ENCODE measurements at regions not wholly inside any gene's neighbourhood (a gene's known extent, or its start where the extent isn't known, plus 50 kb on each side); places are given as distances from the start of the nearest gene placed in this dataset.
"Not testable (repeated sequence)": the region's sequence is repeated elsewhere in the genome, so short reads cannot be mapped to it uniquely, and the experiment has no call there.

- H3K9me3 ChIP-seq (replicated peaks; ENCODE audit: control insufficient read depth, insufficient read depth, low read length): no peaks in the 10 kb centered on the region
- no peaks in the 10 kb centered on the region for H4K20me1 ChIP-seq (ENCODE audit: control insufficient read depth, insufficient read depth)
- no peak for DNase-seq (ENCODE audit: low read depth, low spot score)
- in situ Hi-C loops (cut with MboI): no loop called here
- ChIA-PET RAD21 (ENCODE audit: unreplicated experiment) (no interaction called here), CTCF (no interaction called here), POLR2A (no interaction called here), SMC1A (ENCODE audit: uncharacterized antibody, unreplicated experiment) (interaction anchor here (1.1 kb wide), 1 partner anchor 35 kb away, joined by 3 read pairs; no protein-coding TSS in a partner anchor)
- H3K27me3 ChIP-seq (replicated peaks in 1 of 2; ENCODE audit: control insufficient read depth in 2 of 2, insufficient read depth in 2 of 2, low read length in 1 of 2): no peaks in the 10 kb centered on the region; a peak in 1 of 4 replicates
- BruUV-seq (replicated peaks): no TSS peak
- no peak overlapping the region for H3K4me2 ChIP-seq (ENCODE audit: control insufficient read depth, insufficient read depth)
- H3K27ac ChIP-seq (ENCODE audit: control insufficient read depth, insufficient read depth): no peak overlapping the region
- H3K79me2 ChIP-seq (ENCODE audit: control insufficient read depth, insufficient read depth, low read length): no peaks in the 10 kb centered on the region
- no peak overlapping the region for H3K9ac ChIP-seq (ENCODE audit: control insufficient read depth, insufficient read depth, low read length)
- H3K36me3 ChIP-seq (ENCODE audit: control insufficient read depth in 2 of 2, insufficient read depth in 2 of 2, low read length in 1 of 2): no peaks in the 10 kb centered on the region
- H3K4me3 ChIP-seq: no peak overlapping the region
- no peak overlapping the region for H2AFZ ChIP-seq (ENCODE audit: control insufficient read depth, low read depth, low read length)
- WGBS (ENCODE audit: insufficient coverage, insufficient replicate concordance, low lambda C conversion rate, missing lambda C conversion rate): 44% methylated on average over 22 of the region's 22 CpGs
- H3K4me1 ChIP-seq (ENCODE audit: control insufficient read depth, insufficient read depth, low read length): no peaks in the 10 kb centered on the region
- no peak for FAIRE-seq
- no peak for ATAC-seq
- no peak for TF ChIP-seq RELB (IDR thresholded peaks at IDR 0.05; ENCODE audit: low read depth)
- no peak for TF ChIP-seq SPI1 (IDR thresholded peaks at IDR 0.05; ENCODE audit: borderline replicate concordance, insufficient read depth, low read depth, low read length)
- TF ChIP-seq STAT1 (conservative IDR thresholded peaks at IDR 0.05): no peak
- TF ChIP-seq HDGF (IDR thresholded peaks at IDR 0.05): no peak
- no peak for TF ChIP-seq ZZZ3 (IDR thresholded peaks at IDR 0.05; ENCODE audit: control insufficient read depth, insufficient read length, low read depth)
- TF ChIP-seq E2F8 (IDR thresholded peaks at IDR 0.05; ENCODE audit: low read depth, partially characterized antibody): no peak
- no peak for TF ChIP-seq CHD4 (IDR thresholded peaks at IDR 0.05)
- no peak for TF ChIP-seq PBX3 (IDR thresholded peaks at IDR 0.05; ENCODE audit: insufficient replicate concordance, low read depth, low read length)
- TF ChIP-seq NR2C2 (IDR thresholded peaks at IDR 0.05; ENCODE audit: borderline replicate concordance, control insufficient read depth, insufficient read length, low read depth): no peak
- TF ChIP-seq KAT2A (conservative IDR thresholded peaks at IDR 0.05; ENCODE audit: control insufficient read depth, low read depth, low read length): no peak
- no peak for TF ChIP-seq MTA3 (IDR thresholded peaks at IDR 0.05; ENCODE audit: borderline replicate concordance, low read length)
- no peak for TF ChIP-seq SRF (IDR thresholded peaks at IDR 0.05; ENCODE audit: low read depth in 2 of 2, low read length in 2 of 2)
- intact Hi-C loops (cut with micrococcal nuclease; ENCODE audit: unreplicated experiment): no loop called here
Measured at GRCh38 chr9:95570150-95570549, 53.4 kb upstream of the PTCH1 start.

GRCh38 chr9:95568735-95569134 is 52.0 kb upstream of the PTCH1 start:
- intact Hi-C loops (cut with micrococcal nuclease; ENCODE audit: unreplicated experiment); H4K20me1 ChIP-seq (ENCODE audit: control insufficient read depth, insufficient read depth); CTCF ChIA-PET; ATAC-seq; H3K4me2 ChIP-seq (ENCODE audit: control insufficient read depth, insufficient read depth); H3K9me3 ChIP-seq (replicated peaks; ENCODE audit: control insufficient read depth, insufficient read depth, low read length); H3K9ac ChIP-seq (ENCODE audit: control insufficient read depth, insufficient read depth, low read length); H3K79me2 ChIP-seq (ENCODE audit: control insufficient read depth, insufficient read depth, low read length); SMC1A ChIA-PET (ENCODE audit: uncharacterized antibody, unreplicated experiment); H3K27me3 ChIP-seq (replicated peaks in 1 of 2; ENCODE audit: control insufficient read depth in 2 of 2, insufficient read depth in 2 of 2, low read length in 1 of 2); in situ Hi-C loops (cut with MboI); RAD21 ChIA-PET (ENCODE audit: unreplicated experiment); BruUV-seq (replicated peaks); FAIRE-seq; H3K4me1 ChIP-seq (ENCODE audit: control insufficient read depth, insufficient read depth, low read length); H3K36me3 ChIP-seq (ENCODE audit: control insufficient read depth in 2 of 2, insufficient read depth in 2 of 2, low read length in 1 of 2); H2AFZ ChIP-seq (ENCODE audit: control insufficient read depth, low read depth, low read length); DNase-seq (ENCODE audit: low read depth, low spot score); H3K27ac ChIP-seq (ENCODE audit: control insufficient read depth, insufficient read depth); POLR2A ChIA-PET; H3K4me3 ChIP-seq: not testable (repeated sequence)
- WGBS (ENCODE audit: insufficient coverage, insufficient replicate concordance, low lambda C conversion rate, missing lambda C conversion rate): 73% methylated on average over 10 of the region's 10 CpGs
